Caki2 (cell line): ENCODE measurements at regions not wholly inside any gene's neighbourhood (a gene's known extent, or its start where the extent isn't known, plus 50 kb on each side); places are given as distances from the start of the nearest gene placed in this dataset.

Source experiments
- DNase-seq: peaks from one replicate; pipeline ENCODE4 v3.0.0-alpha.2; 2015; ENCODE audit warnings: low read depth
- in situ Hi-C: cut with HindIII; loops from 2 replicates; pipeline ENCODE4 v1.10.0; 2016; ENCODE audit warnings: low sequenced_read_pairs, low pct_unique_long_range_greater_than_20kb, mixed read lengths

GRCh38 chr6:4553387-4553786, 222.8 kb upstream of the CDYL start:
- in situ Hi-C loops: no loop called here
- DNase-seq: no peak

DNA sequence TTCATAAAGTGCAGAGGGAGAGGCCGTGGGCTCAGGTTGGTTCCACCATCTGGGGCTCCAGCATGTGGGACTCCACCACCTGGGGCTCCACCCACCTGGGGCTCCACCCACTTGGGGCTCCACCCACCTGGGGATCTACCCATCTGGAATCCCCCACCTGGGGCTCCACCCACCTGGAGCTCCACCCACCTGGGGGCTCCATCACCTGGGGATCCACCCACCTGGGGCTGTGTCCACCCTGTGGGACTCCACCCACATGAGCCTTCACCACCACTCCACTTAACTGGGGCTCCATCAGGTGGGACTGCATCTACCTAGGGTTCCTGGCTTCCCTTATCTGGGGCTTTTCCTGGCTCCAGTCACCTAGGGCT, 226.0 kb upstream of the CDYL start:
- in situ Hi-C loops: no loop called here
- no peak for DNase-seq

GRCh38 chr6:4549556-4550226, 226.5 kb upstream of the CDYL start:
- in situ Hi-C loops: no loop called here
- DNase-seq: no peak

GRCh38 chr6:4545893-4546292, 230.3 kb upstream of the CDYL start:
- in situ Hi-C loops: no loop called here
- no peak for DNase-seq

- in situ Hi-C loops: no loop called here
- DNase-seq: no peak
Measured at GRCh38 chr6:4543596-4543995, 232.6 kb upstream of the CDYL start.

- in situ Hi-C loops: no loop called here
- no peak for DNase-seq
Measured at GRCh38 chr6:4533576-4533975, 242.6 kb upstream of the CDYL start.

DNA sequence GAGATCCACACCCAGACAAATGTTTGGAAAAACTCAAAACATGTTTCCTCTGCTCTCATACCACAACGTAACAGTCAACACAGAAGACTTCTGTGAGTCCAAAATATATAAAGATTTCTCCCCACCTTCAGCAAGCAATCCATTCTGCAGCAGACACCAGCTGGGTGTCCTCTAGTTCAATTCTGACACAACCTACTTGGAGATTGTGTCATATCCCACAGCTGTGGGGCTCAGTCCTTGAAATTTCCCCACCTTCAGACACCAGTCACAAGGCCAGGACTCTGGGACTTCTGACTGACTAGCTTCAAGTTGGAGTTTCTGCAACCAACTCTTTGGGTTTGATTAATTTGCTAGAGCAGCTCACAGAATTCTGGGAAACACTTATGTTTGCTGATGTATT, 244.8 kb upstream of the CDYL start:
- in situ Hi-C loops: no loop called here
- no peak for DNase-seq

DNA sequence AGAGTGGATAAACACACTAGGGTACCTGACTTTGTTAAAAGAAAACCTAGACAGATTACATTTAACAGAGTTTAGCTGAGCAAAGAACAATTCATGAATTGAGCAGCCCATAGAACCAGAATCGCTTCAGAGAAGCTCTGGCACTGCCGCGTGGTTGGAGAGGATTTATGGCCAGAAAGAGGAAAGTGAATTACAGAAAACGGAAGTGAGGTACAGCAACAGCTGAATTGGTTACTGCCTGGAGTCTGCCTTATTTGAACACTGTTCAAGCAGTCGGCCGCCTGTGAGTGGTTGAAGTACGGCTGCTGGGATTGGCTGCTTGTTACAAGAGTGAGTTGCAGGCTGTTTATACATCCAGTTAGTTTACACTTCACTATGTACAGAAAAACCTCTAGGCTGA, 253.8 kb upstream of the CDYL start:
- DNase-seq: no peak
- in situ Hi-C loops: no loop called here

GRCh38 chr6:4521070-4521469, 255.1 kb upstream of the CDYL start:
- no peak for DNase-seq
- in situ Hi-C loops: no loop called here

DNA sequence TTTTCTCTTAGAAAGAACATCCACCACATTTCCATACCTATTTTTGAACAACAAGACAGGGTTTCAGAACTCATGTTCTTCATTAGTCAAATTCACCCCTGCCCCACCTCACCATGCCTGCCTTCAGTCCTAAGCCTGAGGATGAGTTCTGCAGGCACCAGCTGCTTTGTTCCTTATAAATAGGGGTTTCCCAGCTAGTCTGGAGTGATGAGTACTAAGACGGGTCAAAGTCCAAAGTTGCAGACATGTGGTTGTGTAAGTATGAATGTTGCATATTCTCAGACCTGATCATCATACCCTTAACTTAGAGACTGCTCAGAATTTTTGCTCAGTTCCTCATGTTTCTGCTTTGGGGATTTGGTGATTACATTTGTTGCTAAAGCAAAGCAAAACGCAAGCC, 257.7 kb upstream of the CDYL start:
- peak; percentile 46 for DNase-seq
- in situ Hi-C loops: no loop called here

DNA sequence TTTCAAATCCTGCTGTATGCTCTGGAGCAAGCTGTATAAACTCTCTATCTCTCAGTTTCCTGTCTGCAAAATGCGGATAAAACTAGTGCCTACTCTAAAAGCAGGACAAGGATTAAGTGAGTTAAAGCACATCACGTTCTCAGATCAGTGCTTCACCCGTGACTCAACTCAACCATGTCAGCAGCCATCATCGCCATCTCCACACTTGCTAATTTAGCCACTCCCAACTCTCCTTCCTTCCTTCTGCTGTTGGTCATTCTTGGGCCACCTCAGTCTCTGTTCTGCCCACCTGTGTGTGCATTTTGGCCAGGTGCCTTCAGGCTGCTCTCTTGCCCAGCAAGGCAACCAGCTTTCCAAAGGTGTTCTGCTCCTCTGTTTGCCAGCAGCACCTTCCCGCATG, 260.0 kb upstream of the CDYL start:
- in situ Hi-C loops: no loop called here
- no peak for DNase-seq

- in situ Hi-C loops: no loop called here
- DNase-seq: no peak
Measured at GRCh38 chr6:4513561-4513960, 262.6 kb upstream of the CDYL start.

DNA sequence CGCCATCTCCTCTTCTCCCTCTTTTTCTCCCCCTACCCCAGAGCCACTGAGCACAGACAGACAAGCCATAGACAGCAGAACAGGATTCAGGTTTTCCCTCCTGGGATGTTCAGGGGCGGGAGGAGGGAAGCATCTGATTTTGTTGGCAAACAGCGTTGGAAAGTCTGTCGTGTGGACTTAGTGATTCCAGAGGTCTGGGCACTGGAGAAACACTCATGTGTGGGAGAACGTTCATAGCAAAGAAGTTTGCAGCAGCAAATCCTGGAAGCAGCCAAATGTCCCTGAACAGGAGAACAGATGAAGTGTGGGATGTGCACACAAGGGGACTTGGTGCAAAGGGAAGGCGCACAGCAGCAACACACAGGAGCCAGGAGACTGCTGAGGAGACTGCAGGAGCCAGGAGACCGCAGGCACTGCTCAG, 264.1 kb upstream of the CDYL start:
- in situ Hi-C loops: no loop called here
- no peak for DNase-seq

GRCh38 chr6:4511641-4512020, 264.6 kb upstream of the CDYL start:
- in situ Hi-C loops: no loop called here
- DNase-seq: no peak

DNA sequence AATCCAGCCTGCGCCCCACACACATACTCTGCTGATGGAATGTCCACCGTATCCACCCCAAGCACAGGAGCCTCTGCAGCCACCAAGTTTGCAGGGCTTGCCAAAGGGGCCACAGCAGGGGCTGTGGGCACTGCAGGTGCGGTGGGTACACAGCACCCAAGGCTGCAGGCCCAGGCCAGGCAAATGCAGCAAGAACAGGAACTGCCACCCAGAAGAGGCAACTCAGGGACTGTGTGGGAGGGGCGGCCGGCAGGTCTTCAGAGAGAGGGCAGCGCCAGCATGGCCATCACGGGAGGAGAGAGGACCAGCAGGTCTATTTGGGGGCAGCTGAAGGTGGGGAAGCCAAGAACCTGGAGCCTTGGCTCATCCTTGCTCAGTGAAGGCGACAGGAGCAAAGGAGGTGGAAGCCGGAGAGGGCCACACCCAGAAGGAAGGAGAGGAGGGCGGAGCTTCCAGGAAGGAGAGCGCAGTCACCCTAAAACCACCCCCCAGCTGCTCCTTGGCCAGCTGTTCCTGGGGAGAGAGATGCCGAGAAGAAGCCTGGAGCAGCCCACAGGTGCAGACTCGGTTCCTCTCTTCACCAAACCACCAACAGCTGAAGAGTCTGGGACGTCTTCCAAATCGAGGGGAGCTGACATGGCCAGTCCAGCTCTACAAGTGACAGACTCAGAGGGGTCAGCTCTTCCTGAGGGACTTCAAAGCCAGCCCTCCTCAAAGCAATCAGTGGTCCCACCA, 265.1 kb upstream of the CDYL start:
- DNase-seq: no peak
- in situ Hi-C loops: no loop called here

DNA sequence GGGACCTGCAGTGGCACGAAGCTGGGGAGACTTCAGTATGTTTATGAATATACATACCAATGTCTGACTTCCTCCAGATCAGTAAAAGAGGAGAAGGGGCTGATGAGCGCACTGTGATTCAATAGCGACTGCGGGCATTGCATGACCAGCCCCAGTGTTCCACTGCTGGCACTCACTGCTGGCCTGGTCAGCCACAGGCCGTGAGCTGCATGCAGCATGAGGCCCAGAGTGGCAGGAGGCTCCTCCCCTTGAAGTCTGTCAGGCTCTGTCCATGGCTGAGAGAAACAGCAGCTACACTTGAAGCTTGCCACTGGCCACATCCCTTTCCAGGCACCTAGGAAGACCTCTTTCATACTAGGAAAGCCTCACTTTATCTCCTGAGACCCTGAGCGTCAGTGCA, 265.9 kb upstream of the CDYL start:
- no peak for DNase-seq
- in situ Hi-C loops: no loop called here

DNA sequence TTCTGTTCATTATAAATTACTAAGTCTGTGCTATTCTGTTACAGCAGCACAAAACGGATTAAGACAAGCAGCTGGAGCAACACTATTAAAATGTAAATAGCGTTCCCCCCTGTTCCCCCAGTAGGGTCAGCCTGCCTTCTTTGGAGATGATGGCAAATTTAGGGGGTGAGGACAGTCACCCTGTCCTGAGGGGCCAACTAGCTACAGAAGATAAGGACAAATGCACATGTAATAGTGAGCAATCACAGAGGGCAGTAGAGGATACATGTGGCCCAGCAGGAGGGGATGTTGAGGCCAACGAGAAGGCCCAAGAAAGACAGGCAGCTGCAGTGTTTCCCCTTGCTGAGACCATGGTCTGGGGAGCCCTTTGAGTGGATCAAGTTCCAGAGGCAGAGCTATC, 266.7 kb upstream of the CDYL start:
- in situ Hi-C loops: no loop called here
- no peak for DNase-seq

DNA sequence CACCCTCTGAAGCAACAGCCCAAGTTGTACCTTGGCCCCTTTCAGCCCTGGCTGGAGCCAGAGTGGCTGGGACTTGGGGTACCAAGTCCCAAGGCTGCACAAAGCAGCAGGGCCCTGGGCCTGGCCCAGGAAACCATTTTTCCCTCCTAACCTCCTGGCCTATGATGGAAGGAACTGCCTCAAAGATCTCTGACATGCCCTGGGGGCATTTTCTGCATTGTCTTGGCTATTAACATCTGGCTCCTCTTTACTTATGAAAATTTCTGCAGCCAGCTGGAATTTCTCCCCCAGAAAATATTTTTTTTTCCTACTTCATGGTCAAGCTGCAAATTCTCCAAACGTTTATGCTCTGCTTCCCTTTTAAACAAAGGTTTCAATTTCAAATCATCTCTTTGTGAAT, 269.4 kb upstream of the CDYL start:
- in situ Hi-C loops: no loop called here
- no peak for DNase-seq

DNA sequence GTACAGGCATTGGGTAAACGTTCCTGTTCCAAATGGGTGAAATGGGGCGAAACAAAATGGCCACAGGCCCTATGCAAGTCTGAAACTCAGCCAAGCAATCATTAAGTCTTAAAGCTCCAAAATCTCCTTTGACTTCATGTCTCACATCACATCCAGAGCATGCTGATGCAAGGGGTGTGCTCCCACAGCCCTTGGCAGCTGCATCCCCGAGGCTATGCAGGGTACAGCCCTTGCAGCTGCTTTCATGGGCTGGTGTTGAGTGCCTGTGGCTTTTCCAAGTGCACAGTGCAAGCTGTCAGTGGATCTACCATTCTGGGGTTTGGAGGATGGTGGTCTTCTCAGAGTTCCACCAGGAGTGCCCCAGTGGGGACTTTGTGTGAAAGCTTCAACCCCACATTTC, 270.0 kb upstream of the CDYL start:
- DNase-seq: no peak
- in situ Hi-C loops: no loop called here

DNA sequence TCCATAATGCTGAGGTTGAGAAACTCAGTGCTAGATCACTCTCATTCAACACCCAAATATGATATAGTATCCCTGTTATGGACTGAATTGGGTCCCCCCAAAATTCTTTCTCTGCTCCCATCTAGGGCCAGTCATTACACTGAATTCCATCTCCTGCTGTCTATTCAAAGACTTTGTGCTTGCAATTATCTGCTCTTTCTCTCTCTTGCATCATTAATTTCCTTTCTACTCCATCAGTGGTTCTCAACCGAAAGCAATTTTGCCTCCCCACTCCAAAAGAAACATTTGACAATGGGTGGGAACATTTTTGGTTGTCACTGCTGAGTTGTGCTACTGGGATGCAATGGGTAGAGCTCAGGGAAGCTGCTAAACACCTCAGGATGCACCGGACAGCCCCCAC, 271.5 kb upstream of the CDYL start:
- in situ Hi-C loops: no loop called here
- DNase-seq: no peak
